Bronchial epithelial cell (primary cell): ENCODE measurements at regions not wholly inside any gene's neighbourhood (a gene's known extent, or its start where the extent isn't known, plus 50 kb on each side); places are given as distances from the start of the nearest gene placed in this dataset.

Experiments
- DNase-seq: peaks from one replicate; pipeline ENCODE4 v3.0.0-alpha.2; 2010; ENCODE audit warnings: low read depth
- FAIRE-seq: peaks from 2 replicates; lab custom pipeline; 2011; peaks lifted over from hg19 to GRCh38; lab: Jason Lieb, UNC
- H3K27me3 ChIP-seq: 2 replicates; pipeline ENCODE4 v1.5.1; 2011; ENCODE audit warnings: low read length; ENCODE audit not compliant: control insufficient read depth, insufficient read depth
- H3K36me3 ChIP-seq: 2 replicates; pipeline ENCODE4 v1.5.1; 2011; ENCODE audit warnings: low read length; ENCODE audit not compliant: control insufficient read depth, insufficient read depth
- H3K4me3 ChIP-seq: 2 replicates; pipeline ENCODE4 v1.5.1; 2011; ENCODE audit warnings: mild to moderate bottlenecking, low read depth, low read length, control low read depth
- CTCF ChIP-seq: IDR thresholded peaks from 2 replicates; pipeline ENCODE4 v1.5.1; 2011; ENCODE audit warnings: mild to moderate bottlenecking, moderate library complexity, low read length, control low read depth, inconsistent platforms; ENCODE audit not compliant: insufficient read depth, severe bottlenecking

GRCh38 chr12:90855534-90855933, 99.4 kb downstream of the CCER1 start:
- DNase-seq (no peak), FAIRE-seq (no peak)
- H3K27me3 ChIP-seq, result no peaks in the 10 kb centered on the region
- H3K4me3 ChIP-seq, result no peak overlapping the region
- no peaks in the 10 kb centered on the region for H3K36me3 ChIP-seq
- no peak for TF ChIP-seq CTCF

GRCh38 chr12:90854136-90854689, 100.8 kb downstream of the CCER1 start:
- peak; percentile 62 for TF ChIP-seq CTCF

DNA sequence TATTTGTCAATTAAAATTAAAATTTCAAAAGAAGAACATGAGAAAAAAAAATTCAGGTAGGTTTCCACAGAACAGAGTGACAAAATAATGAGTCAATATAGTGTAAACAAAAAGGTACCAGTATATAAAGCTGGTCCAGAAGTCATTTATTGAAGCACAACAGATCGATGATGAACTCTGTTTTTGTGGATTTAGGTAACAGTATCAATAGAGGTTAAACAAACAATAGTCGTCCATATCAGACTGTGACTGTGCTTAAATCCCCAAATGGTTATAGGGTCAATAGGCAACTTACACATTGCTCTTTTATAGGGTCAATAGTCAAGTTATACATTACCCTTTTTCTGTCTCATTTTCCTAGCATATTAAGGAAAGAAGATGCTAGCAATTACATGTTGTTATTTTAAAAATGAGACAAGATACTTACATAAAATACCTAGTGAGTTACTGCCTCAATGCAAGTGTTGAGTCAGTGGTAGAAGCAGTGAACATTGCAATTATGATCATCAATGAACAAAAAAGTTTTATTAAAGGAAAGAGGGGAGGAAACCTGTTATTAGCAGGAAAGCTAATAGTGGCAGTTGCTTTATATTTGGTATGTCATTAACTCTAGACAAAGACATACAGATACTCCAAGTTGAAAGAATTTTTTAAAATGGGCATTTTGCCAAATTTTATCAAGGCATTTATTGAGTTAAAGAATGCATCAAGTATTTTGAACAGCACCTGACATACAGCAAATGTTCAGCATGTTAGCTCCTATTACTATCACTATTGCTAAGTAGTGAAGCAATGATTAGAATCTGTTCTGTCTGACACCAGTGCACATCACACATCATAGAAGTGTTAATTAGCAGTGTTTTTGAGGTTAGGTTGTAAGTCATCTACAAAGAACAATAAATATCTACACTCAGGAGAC, 102.9 kb downstream of the CCER1 start:
- FAIRE-seq (no peak), DNase-seq (peak; percentile 22)
- no peak for TF ChIP-seq CTCF
- Histone ChIP-seq H3K4me3 (no peak overlapping the region), H3K27me3 (no peaks in the 10 kb centered on the region), H3K36me3 (no peaks in the 10 kb centered on the region)

More at GRCh38 chr12:90854136-90854689, 100.8 kb downstream of the CCER1 start:
- H3K36me3 ChIP-seq, result no peaks in the 10 kb centered on the region
- DNase-seq (peak; percentile 46), FAIRE-seq (no peak)
- no peak overlapping the region for H3K4me3 ChIP-seq
- no peaks in the 10 kb centered on the region for H3K27me3 ChIP-seq

DNA sequence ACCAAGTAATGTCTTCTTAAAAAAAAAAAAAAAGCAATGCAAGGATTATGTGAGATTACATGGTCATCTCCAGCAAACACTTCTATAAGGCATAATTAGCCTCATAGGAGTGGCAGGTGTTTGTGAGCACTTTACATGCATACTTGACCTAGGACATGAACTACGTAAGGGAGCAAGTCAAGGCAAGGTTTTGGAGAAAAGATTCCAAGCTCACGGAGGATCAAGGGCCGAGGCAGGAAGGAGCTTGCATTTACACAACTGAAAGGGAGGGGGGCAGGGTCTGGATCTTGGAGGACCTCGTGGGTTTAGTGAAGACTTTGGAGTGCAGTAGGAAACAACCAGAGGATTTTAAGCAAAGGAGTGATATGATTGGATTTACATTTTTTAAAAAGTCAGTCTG, 112.5 kb downstream of the CCER1 start:
- DNase-seq (peak; percentile 83), FAIRE-seq (no peak)
- no peaks in the 10 kb centered on the region for H3K27me3 ChIP-seq
- no peak for TF ChIP-seq CTCF
- peak overlapping the region; percentile 3 for H3K4me3 ChIP-seq
- no peaks in the 10 kb centered on the region for H3K36me3 ChIP-seq

DNA sequence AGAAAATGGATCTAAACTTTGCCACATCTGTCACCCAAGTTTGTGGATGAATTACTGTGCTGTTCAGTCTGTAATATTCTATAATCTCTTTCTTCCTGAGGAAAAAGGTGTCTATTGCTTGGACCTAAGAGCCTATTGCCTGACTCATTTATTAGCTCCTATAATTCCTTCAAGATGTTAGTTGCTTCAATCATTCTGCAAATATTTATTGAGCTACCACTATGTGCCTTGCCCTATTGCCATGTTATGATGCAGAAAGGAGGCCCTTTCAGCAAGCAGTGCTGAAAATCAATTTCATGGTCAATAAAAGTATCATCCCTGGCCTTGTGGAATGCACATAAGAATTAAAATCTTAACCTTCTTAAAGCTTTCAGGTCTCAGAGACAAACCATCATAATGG, 113.6 kb downstream of the CCER1 start:
- FAIRE-seq (no peak), DNase-seq (no peak)
- Histone ChIP-seq H3K36me3 (no peaks in the 10 kb centered on the region), H3K4me3 (no peak overlapping the region), H3K27me3 (no peaks in the 10 kb centered on the region)
- TF ChIP-seq CTCF, result no peak
